ENCODE measurements at regions not wholly inside any gene's neighbourhood (a gene's known extent, or its start where the extent isn't known, plus 50 kb on each side); places are given as distances from the start of the nearest gene placed in this dataset.

- Histone ChIP-seq H3K9ac (ENCODE audit: low read length) (no peak overlapping the region), H3K4me3 (ENCODE audit: low read length) (no peak overlapping the region), H3K27ac (ENCODE audit: low read length) (no peak overlapping the region), H3K27me3 (ENCODE audit: low read depth, low read length) (no peaks in the 10 kb centered on the region), H3K79me2 (ENCODE audit: low read length) (no peaks in the 10 kb centered on the region), H3K4me1 (ENCODE audit: low read length) (no peaks in the 10 kb centered on the region), H4K20me1 (ENCODE audit: insufficient read depth, low read length) (no peaks in the 10 kb centered on the region), H3K36me3 (replicated peaks; ENCODE audit: low read depth, low read length) (no peaks in the 10 kb centered on the region), H3K9me3 (ENCODE audit: insufficient read depth, low read length) (no peaks in the 10 kb centered on the region), H3K4me2 (ENCODE audit: low read length) (no peak overlapping the region), H2AFZ (ENCODE audit: low read depth, low read length) (no peak overlapping the region)
- TF ChIP-seq, protein P1, sequence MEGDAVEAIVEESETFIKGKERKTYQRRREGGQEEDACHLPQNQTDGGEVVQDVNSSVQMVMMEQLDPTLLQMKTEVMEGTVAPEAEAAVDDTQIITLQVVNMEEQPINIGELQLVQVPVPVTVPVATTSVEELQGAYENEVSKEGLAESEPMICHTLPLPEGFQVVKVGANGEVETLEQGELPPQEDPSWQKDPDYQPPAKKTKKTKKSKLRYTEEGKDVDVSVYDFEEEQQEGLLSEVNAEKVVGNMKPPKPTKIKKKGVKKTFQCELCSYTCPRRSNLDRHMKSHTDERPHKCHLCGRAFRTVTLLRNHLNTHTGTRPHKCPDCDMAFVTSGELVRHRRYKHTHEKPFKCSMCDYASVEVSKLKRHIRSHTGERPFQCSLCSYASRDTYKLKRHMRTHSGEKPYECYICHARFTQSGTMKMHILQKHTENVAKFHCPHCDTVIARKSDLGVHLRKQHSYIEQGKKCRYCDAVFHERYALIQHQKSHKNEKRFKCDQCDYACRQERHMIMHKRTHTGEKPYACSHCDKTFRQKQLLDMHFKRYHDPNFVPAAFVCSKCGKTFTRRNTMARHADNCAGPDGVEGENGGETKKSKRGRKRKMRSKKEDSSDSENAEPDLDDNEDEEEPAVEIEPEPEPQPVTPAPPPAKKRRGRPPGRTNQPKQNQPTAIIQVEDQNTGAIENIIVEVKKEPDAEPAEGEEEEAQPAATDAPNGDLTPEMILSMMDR (IDR thresholded peaks at IDR 0.05; ENCODE audit: low read depth, low read length), result no peak
- TF ChIP-seq EZH2phosphoT487 (IDR thresholded peaks at IDR 0.05; ENCODE audit: low read depth), result no peak
Observed at GRCh38 chr1:63203641-63204040, 118.7 kb upstream of the FOXD3 start.

GRCh38 chr1:63205776-63206175 is 116.6 kb upstream of the FOXD3 start:
- H4K20me1 ChIP-seq (ENCODE audit: insufficient read depth, low read length), result no peaks in the 10 kb centered on the region
- H3K9me3 ChIP-seq (ENCODE audit: insufficient read depth, low read length), result no peaks in the 10 kb centered on the region
- H3K4me3 ChIP-seq (ENCODE audit: low read length), result no peak overlapping the region
- H3K9ac ChIP-seq (ENCODE audit: low read length), result no peak overlapping the region
- H2AFZ ChIP-seq (ENCODE audit: low read depth, low read length), result no peak overlapping the region
- H3K27me3 ChIP-seq (ENCODE audit: low read depth, low read length), result no peaks in the 10 kb centered on the region
- no peaks in the 10 kb centered on the region for H3K36me3 ChIP-seq (replicated peaks; ENCODE audit: low read depth, low read length)
- H3K4me2 ChIP-seq (ENCODE audit: low read length), result no peak overlapping the region
- no peaks in the 10 kb centered on the region for H3K4me1 ChIP-seq (ENCODE audit: low read length)
- no peak overlapping the region for H3K27ac ChIP-seq (ENCODE audit: low read length)
- H3K79me2 ChIP-seq (ENCODE audit: low read length), result no peaks in the 10 kb centered on the region
- TF ChIP-seq, protein P1 (IDR thresholded peaks at IDR 0.05; ENCODE audit: low read depth, low read length), result no peak
- TF ChIP-seq EZH2phosphoT487 (IDR thresholded peaks at IDR 0.05; ENCODE audit: low read depth), result no peak

DNA sequence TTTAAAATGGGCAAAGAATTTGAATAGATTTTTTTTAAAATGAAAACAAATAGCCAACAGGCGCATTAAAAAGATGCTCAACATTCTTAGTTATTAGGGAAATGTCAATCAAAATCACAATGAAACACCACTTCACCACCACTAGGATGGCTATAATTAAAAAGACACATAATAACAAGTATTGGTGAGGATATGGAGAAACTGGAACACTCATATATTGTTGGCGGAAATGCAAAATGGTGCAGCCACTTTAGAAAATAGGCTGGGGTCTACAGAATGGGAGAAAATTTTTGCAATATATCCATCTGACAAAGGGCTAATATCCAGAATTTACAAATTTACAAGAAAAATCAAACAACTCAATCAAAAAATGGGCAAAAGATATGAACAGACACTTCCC is 107.8 kb upstream of the FOXD3 start:
- no peak overlapping the region for H3K4me2 ChIP-seq (ENCODE audit: low read length)
- no peak overlapping the region for H3K27ac ChIP-seq (ENCODE audit: low read length)
- no peak overlapping the region for H2AFZ ChIP-seq (ENCODE audit: low read depth, low read length)
- no peaks in the 10 kb centered on the region for H3K4me1 ChIP-seq (ENCODE audit: low read length)
- no peaks in the 10 kb centered on the region for H4K20me1 ChIP-seq (ENCODE audit: insufficient read depth, low read length)
- no peaks in the 10 kb centered on the region for H3K36me3 ChIP-seq (replicated peaks; ENCODE audit: low read depth, low read length)
- H3K9ac ChIP-seq (ENCODE audit: low read length), result no peak overlapping the region
- H3K27me3 ChIP-seq (ENCODE audit: low read depth, low read length), result no peaks in the 10 kb centered on the region
- TF ChIP-seq EZH2phosphoT487 (IDR thresholded peaks at IDR 0.05; ENCODE audit: low read depth), result no peak
- TF ChIP-seq, protein P1 (IDR thresholded peaks at IDR 0.05; ENCODE audit: low read depth, low read length), result no peak
- H3K9me3 ChIP-seq (ENCODE audit: insufficient read depth, low read length), result no peaks in the 10 kb centered on the region
- H3K79me2 ChIP-seq (ENCODE audit: low read length), result no peaks in the 10 kb centered on the region
- H3K4me3 ChIP-seq (ENCODE audit: low read length), result no peak overlapping the region

- Histone ChIP-seq H3K79me2 (ENCODE audit: low read length) (no peaks in the 10 kb centered on the region), H4K20me1 (ENCODE audit: insufficient read depth, low read length) (no peaks in the 10 kb centered on the region), H3K9me3 (ENCODE audit: insufficient read depth, low read length) (no peaks in the 10 kb centered on the region), H3K27ac (ENCODE audit: low read length) (no peak overlapping the region), H3K9ac (ENCODE audit: low read length) (no peak overlapping the region), H3K4me3 (ENCODE audit: low read length) (no peak overlapping the region), H3K27me3 (ENCODE audit: low read depth, low read length) (no peaks in the 10 kb centered on the region), H3K4me2 (ENCODE audit: low read length) (no peak overlapping the region), H3K4me1 (ENCODE audit: low read length) (no peaks in the 10 kb centered on the region), H2AFZ (ENCODE audit: low read depth, low read length) (no peak overlapping the region), H3K36me3 (replicated peaks; ENCODE audit: low read depth, low read length) (no peaks in the 10 kb centered on the region)
- no peak for TF ChIP-seq EZH2phosphoT487 (IDR thresholded peaks at IDR 0.05; ENCODE audit: low read depth)
- TF ChIP-seq, protein P1 (IDR thresholded peaks at IDR 0.05; ENCODE audit: low read depth, low read length), result no peak
Observed at GRCh38 chr1:63223426-63223825, 98.9 kb upstream of the FOXD3 start.
